PC-9 (cell line): ENCODE measurements at regions not wholly inside any gene's neighbourhood (a gene's known extent, or its start where the extent isn't known, plus 50 kb on each side); places are given as distances from the start of the nearest gene placed in this dataset.

Experiments
- BruUV-seq: library from RNA; stranded (reverse); fragments of 400-500 nt; replicated peaks from 2 replicates; lab custom pipeline; 2021; lab: Mats Ljungman, UMichigan
- CTCF ChIA-PET: fragments of 300-600 bp; sonication (Branson Sonifier 250); formaldehyde crosslinking; loops from one replicate; lab custom pipeline; 2022; ENCODE audit warnings: antibody characterized with exemption; lab: Charles Lee
- POLR2A ChIA-PET: fragments of 300-600 bp; sonication (Branson Sonifier 250); formaldehyde crosslinking; loops from one replicate; lab custom pipeline; 2022; ENCODE audit warnings: antibody characterized with exemption; ENCODE audit not compliant: unreplicated experiment; lab: Charles Lee
- DNase-seq, 2 experiments: peaks; one replicate each; pipeline versions ENCODE4 v3.0.0 to v3.0.0-alpha.2; 2015 to 2022; ENCODE audit warnings: mixed read lengths in 1 of 2
- H2AFZ ChIP-seq: fragments of 200-600 bp; sonication (generic); 2 replicates; pipeline ENCODE4 v1.8.1; 2017; ENCODE audit warnings: antibody characterized with exemption
- H3F3A ChIP-seq: fragments of 200-600 bp; sonication (generic); 2 replicates; pipeline ENCODE4 v1.8.1; 2017; ENCODE audit warnings: antibody characterized with exemption, mild to moderate bottlenecking, low read depth; ENCODE audit not compliant: insufficient read depth
- H3K27ac ChIP-seq: fragments of 200-600 bp; sonication (generic); 2 replicates; pipeline ENCODE4 v1.6.1; 2016; ENCODE audit warnings: mixed run types
- H3K27me3 ChIP-seq: fragments of 200-600 bp; sonication (generic); 2 replicates; pipeline ENCODE4 v1.6.1; 2016; ENCODE audit warnings: low read depth, mixed run types; ENCODE audit not compliant: insufficient read depth
- H3K36me3 ChIP-seq: fragments of 200-600 bp; sonication (generic); 2 replicates; pipeline ENCODE4 v1.6.1; 2016; ENCODE audit warnings: low read depth, mixed run types
- H3K4me1 ChIP-seq: fragments of 200-600 bp; sonication (generic); replicated peaks from 2 replicates; pipeline ENCODE4 v1.6.1; 2016; ENCODE audit warnings: mixed run types; ENCODE audit not compliant: insufficient read depth
- H3K4me2 ChIP-seq: fragments of 200-600 bp; sonication (generic); 2 replicates; pipeline ENCODE4 v1.6.1; 2017; ENCODE audit warnings: mixed run types
- H3K4me3 ChIP-seq: fragments of 200-600 bp; sonication (generic); 2 replicates; pipeline ENCODE4 v1.6.1; 2016; ENCODE audit warnings: mixed run types
- H3K79me2 ChIP-seq: fragments of 200-600 bp; sonication (generic); 2 replicates; pipeline ENCODE4 v1.6.1; 2017; ENCODE audit warnings: low read depth, mixed run types
- H3K9me2 ChIP-seq: fragments of 200-600 bp; sonication (generic); 2 replicates; pipeline ENCODE4 v1.8.1; 2017; ENCODE audit warnings: mild to moderate bottlenecking; ENCODE audit not compliant: insufficient read depth
- H3K9me3 ChIP-seq: fragments of 200-600 bp; sonication (generic); 2 replicates; pipeline ENCODE4 v1.8.1; 2016; ENCODE audit warnings: low read depth; ENCODE audit not compliant: insufficient read depth
- H4K20me1 ChIP-seq: fragments of 200-600 bp; sonication (generic); 2 replicates; pipeline ENCODE4 v1.8.1; 2017; ENCODE audit not compliant: insufficient read depth
- CTCF ChIP-seq: fragments of 200-600 bp; sonication (generic); conservative IDR thresholded peaks from 2 replicates; pipeline ENCODE4 v1.6.1; 2017; ENCODE audit warnings: mixed run types, antibody characterized with exemption, mild to moderate bottlenecking, moderate library complexity
- EZH2 ChIP-seq: fragments of 200-600 bp; sonication (generic); IDR thresholded peaks from 2 replicates; pipeline ENCODE4 v1.8.0; 2017; ENCODE audit warnings: antibody characterized with exemption, low read depth
- intact Hi-C: fragments of 100-400 bp; cut with micrococcal nuclease; formaldehyde crosslinking; loops from one replicate; pipeline ENCODE4 v1.10.0; 2022; ENCODE audit not compliant: unreplicated experiment

DNA sequence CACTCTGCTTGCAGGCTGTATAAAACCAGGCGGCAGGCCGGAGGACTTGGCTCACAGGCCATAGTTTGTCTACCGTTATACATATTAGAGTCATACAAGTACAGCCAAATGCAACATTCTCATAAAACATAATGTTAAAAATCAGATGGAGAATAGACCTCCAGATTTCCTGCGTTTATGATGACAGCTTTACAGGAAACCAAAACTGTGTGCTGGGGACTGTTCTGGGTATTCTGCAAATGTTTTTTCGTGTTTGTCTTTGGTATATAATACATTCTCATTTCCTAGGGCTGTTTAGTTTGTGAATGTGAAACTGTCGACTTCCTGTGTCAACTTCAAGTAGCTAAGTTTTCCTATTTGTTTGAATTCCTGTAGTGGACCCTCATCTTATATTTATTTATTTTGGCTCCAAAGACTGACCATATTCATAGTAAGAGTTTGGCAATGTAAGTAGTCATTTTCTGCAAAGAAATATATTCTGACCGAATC is 79.5 kb upstream of the FAM9C start:
- H3K27ac ChIP-seq: no peak overlapping the region
- no peak for TF ChIP-seq EZH2
- TF ChIP-seq CTCF: no peak
- peaks cover 8% of the 10 kb centered on the region; the same call in 1 of the 2 replicates for H3K4me1 ChIP-seq
- 0 out of 2 replicates have a peak, but pooled peaks cover 3% of the 10 kb centered on the region for H3F3A ChIP-seq
- no peak overlapping the region for H2AFZ ChIP-seq
- no peaks in the 10 kb centered on the region for H3K36me3 ChIP-seq
- ChIA-PET CTCF (no interaction called here), POLR2A (interaction anchor here (0.8 kb wide), 1 partner anchor 144 kb away, joined by 7 read pairs; no protein-coding TSS in a partner anchor)
- no TSS peak for BruUV-seq
- no peak overlapping the region for H3K4me3 ChIP-seq
- intact Hi-C loops: no loop called here
- H3K9me3 ChIP-seq: no peaks in the 10 kb centered on the region
- no peaks in the 10 kb centered on the region for H3K27me3 ChIP-seq
- no peaks in the 10 kb centered on the region for H3K79me2 ChIP-seq
- no peaks in the 10 kb centered on the region for H4K20me1 ChIP-seq
- no peak for DNase-seq
- H3K9me2 ChIP-seq: no peaks in the 10 kb centered on the region
- H3K4me2 ChIP-seq: no peak overlapping the region

GRCh38 chrX:13123247-13123856 is 78.9 kb upstream of the FAM9C start:
- Histone ChIP-seq H3K27me3 (no peaks in the 10 kb centered on the region), H3F3A (0 out of 2 replicates have a peak, but pooled peaks cover 2% of the 10 kb centered on the region), H3K4me2 (no peak overlapping the region), H3K27ac (no peak overlapping the region), H3K4me1 (peaks cover 7% of the 10 kb centered on the region; the same call in 1 of the 2 replicates), H4K20me1 (no peaks in the 10 kb centered on the region), H3K9me2 (no peaks in the 10 kb centered on the region), H3K4me3 (no peak overlapping the region), H3K9me3 (no peaks in the 10 kb centered on the region), H3K36me3 (no peaks in the 10 kb centered on the region), H2AFZ (no peak overlapping the region), H3K79me2 (no peaks in the 10 kb centered on the region)
- DNase-seq: no peak
- CTCF ChIA-PET: no interaction called here
- TF ChIP-seq CTCF (no peak), EZH2 (no peak)
- no TSS peak for BruUV-seq
- POLR2A ChIA-PET: no interaction called here
- intact Hi-C loops: no loop called here

- Histone ChIP-seq H3K36me3 (no peaks in the 10 kb centered on the region), H3K4me2 (no peak overlapping the region), H2AFZ (no peak overlapping the region), H3K27me3 (no peaks in the 10 kb centered on the region), H3K4me3 (no peak overlapping the region), H3K9me2 (no peaks in the 10 kb centered on the region), H3K79me2 (no peaks in the 10 kb centered on the region), H3K27ac (no peak overlapping the region), H3F3A (no peaks in the 10 kb centered on the region), H3K4me1 (no peaks in the 10 kb centered on the region), H4K20me1 (no peaks in the 10 kb centered on the region), H3K9me3 (no peaks in the 10 kb centered on the region)
- intact Hi-C loops: no loop called here
- no peak for DNase-seq
- ChIA-PET CTCF (no interaction called here), POLR2A (no interaction called here)
- TF ChIP-seq CTCF (no peak), EZH2 (no peak)
- no TSS peak for BruUV-seq
Observed at GRCh38 chrX:13121020-13121555, 76.7 kb upstream of the FAM9C start.
